Vagina (tissue), 2 donors: ENCODE measurements at regions not wholly inside any gene's neighbourhood (a gene's known extent, or its start where the extent isn't known, plus 50 kb on each side); places are given as distances from the start of the nearest gene placed in this dataset.

Experiments used
- DNase-seq, 2 donors: peaks; one replicate each; pipeline ENCODE4 v3.0.0-alpha.2; 2017; ENCODE audit errors: extremely low spot score in 2 of 2
- H3K27ac ChIP-seq: fragments of 200-600 bp; sonication (generic); one replicate; pipeline ENCODE4 v1.5.1; 2019
- H3K27me3 ChIP-seq: fragments of 200-600 bp; sonication (generic); one replicate; pipeline ENCODE4 v1.5.1; 2019
- H3K36me3 ChIP-seq, 2 donors: fragments of 200-600 bp; sonication (generic); one replicate each; pipeline ENCODE4 v1.5.1; 2017 to 2019
- H3K4me1 ChIP-seq: fragments of 200-600 bp; sonication (generic); one replicate; pipeline ENCODE4 v1.5.1; 2019
- H3K4me3 ChIP-seq, 2 donors: fragments of 200-600 bp; sonication (generic); 1 replicate in 1 of 2; 2 replicates in 1 of 2; pipeline ENCODE4 v1.5.1; 2016 to 2019
- H3K9me3 ChIP-seq: fragments of 200-600 bp; sonication (generic); one replicate; pipeline ENCODE4 v1.5.1; 2019
- POLR2A ChIP-seq, 2 donors: fragments of 450-650 bp; IDR thresholded peaks; one replicate each; pipeline ENCODE4 v1.6.1; 2017; ENCODE audit warnings: antibody characterized with exemption in 2 of 2, mild to moderate bottlenecking in 2 of 2, moderate library complexity in 2 of 2
- POLR2AphosphoS5 ChIP-seq, 2 donors: sonication (generic); formaldehyde crosslinking; IDR thresholded peaks; one replicate each; pipeline ENCODE4 v1.9.0; 2017; ENCODE audit warnings: antibody characterized with exemption in 2 of 2, mild to moderate bottlenecking in 2 of 2, low read depth in 1 of 2; ENCODE audit not compliant: insufficient read depth in 1 of 2
- intact Hi-C: fragments of 100-400 bp; cut with DNase I; formaldehyde crosslinking; loops from one replicate; pipeline ENCODE4 v1.15.1; 2023
- TF ChIP-seq, protein P1 (sequence below), 3 experiments: fragments of 450-650 bp in 2 of 3; fragments of 200-600 bp in 1 of 3; sonication (generic) in 1 of 3; IDR thresholded peaks; one replicate each; pipeline ENCODE4 v1.5.1; 2017 to 2019; ENCODE audit warnings: antibody characterized with exemption in 3 of 3, mild to moderate bottlenecking in 2 of 3, moderate library complexity in 2 of 3

DNA sequence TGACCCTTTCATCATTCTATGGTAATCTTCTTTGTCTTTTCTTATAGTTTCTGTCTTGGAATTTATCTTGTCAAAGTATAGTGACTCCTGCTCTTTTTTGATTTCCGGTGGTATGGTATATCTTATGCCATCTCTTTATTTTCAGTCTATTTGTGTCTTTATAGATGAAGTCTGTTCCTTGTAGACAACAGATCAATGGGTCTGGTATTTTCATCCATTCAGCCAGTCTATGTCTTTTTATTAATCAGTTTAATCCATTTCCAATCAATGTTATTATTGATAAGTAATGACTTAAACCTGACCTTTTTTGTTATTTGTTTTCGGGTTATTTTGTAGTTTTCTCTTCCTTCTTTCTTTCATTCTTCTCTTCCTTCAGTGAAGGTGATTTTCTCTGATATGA lies 495.9 kb upstream of the PCDH9 start:
- no peaks in the 10 kb centered on the region for H3K36me3 ChIP-seq
- no peaks in the 10 kb centered on the region for H3K9me3 ChIP-seq
- no peak overlapping the region for H3K4me3 ChIP-seq
- intact Hi-C loops = no loop called here
- no peak for DNase-seq
- no peak for TF ChIP-seq POLR2A (IDR thresholded peaks at IDR 0.05)
- no peak for TF ChIP-seq POLR2AphosphoS5 (IDR thresholded peaks at IDR 0.05; ENCODE audit: insufficient read depth in 1 of 2, low read depth in 1 of 2)
- TF ChIP-seq, protein P1, sequence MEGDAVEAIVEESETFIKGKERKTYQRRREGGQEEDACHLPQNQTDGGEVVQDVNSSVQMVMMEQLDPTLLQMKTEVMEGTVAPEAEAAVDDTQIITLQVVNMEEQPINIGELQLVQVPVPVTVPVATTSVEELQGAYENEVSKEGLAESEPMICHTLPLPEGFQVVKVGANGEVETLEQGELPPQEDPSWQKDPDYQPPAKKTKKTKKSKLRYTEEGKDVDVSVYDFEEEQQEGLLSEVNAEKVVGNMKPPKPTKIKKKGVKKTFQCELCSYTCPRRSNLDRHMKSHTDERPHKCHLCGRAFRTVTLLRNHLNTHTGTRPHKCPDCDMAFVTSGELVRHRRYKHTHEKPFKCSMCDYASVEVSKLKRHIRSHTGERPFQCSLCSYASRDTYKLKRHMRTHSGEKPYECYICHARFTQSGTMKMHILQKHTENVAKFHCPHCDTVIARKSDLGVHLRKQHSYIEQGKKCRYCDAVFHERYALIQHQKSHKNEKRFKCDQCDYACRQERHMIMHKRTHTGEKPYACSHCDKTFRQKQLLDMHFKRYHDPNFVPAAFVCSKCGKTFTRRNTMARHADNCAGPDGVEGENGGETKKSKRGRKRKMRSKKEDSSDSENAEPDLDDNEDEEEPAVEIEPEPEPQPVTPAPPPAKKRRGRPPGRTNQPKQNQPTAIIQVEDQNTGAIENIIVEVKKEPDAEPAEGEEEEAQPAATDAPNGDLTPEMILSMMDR (IDR thresholded peaks at IDR 0.05) = no peak
- no peaks in the 10 kb centered on the region for H3K4me1 ChIP-seq
- no peaks in the 10 kb centered on the region for H3K27me3 ChIP-seq
- H3K27ac ChIP-seq = no peak overlapping the region

DNA sequence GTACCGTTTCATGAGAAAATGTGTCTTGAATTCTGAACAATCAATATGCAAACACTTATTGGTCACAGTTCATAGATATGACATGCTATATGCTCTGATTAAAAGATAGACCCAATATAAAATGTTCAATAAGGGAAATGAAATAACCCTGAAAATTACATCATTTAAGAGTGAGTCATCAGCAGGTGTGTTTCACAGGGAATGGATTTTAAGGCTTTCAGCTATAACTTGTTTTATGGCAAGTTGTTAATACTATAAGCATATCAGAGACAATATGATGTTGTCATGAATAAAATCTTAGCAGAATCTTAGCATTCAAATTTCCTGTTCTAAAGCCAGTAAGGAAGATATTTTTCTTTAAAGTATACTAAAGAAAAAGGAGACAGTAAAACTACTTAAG lies 483.4 kb upstream of the PCDH9 start:
- Histone ChIP-seq H3K4me1 (no peaks in the 10 kb centered on the region), H3K36me3 (no peaks in the 10 kb centered on the region), H3K27me3 (no peaks in the 10 kb centered on the region), H3K27ac (no peak overlapping the region), H3K4me3 (no peak overlapping the region), H3K9me3 (no peaks in the 10 kb centered on the region)
- DNase-seq = no peak
- intact Hi-C loops = no loop called here
- TF ChIP-seq, protein P1 (IDR thresholded peaks at IDR 0.05) = no peak
- TF ChIP-seq POLR2A (IDR thresholded peaks at IDR 0.05) (no peak), POLR2AphosphoS5 (IDR thresholded peaks at IDR 0.05; ENCODE audit: insufficient read depth in 1 of 2, low read depth in 1 of 2) (no peak)

DNA sequence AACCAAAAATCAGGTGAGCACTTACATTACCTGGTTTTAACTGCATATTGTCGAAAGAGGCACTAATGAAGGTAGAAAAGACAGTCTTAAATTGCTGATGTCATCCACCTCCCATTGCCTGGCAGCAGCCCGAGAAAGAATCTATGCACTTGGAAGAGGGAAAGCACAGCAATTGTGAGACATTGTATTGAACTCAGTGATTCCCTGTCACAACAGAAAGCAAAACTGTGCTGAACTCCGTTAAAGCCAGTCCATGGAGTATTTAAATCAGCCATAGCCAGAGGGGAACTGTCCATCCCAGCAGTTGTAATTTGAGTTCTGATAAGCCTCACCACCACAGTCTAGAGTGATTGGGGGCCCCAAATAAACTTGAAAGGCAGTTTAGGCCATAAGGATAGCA lies 466.6 kb upstream of the PCDH9 start:
- no peaks in the 10 kb centered on the region for H3K36me3 ChIP-seq
- no peak overlapping the region for H3K27ac ChIP-seq
- H3K4me3 ChIP-seq = no peak overlapping the region
- H3K4me1 ChIP-seq = no peaks in the 10 kb centered on the region
- no peaks in the 10 kb centered on the region for H3K9me3 ChIP-seq
- DNase-seq = no peak
- intact Hi-C loops = no loop called here
- no peak for TF ChIP-seq POLR2A (IDR thresholded peaks at IDR 0.05)
- no peak for TF ChIP-seq POLR2AphosphoS5 (IDR thresholded peaks at IDR 0.05; ENCODE audit: insufficient read depth in 1 of 2, low read depth in 1 of 2)
- TF ChIP-seq, protein P1 (IDR thresholded peaks at IDR 0.05) = no peak
- H3K27me3 ChIP-seq = no peaks in the 10 kb centered on the region

DNA sequence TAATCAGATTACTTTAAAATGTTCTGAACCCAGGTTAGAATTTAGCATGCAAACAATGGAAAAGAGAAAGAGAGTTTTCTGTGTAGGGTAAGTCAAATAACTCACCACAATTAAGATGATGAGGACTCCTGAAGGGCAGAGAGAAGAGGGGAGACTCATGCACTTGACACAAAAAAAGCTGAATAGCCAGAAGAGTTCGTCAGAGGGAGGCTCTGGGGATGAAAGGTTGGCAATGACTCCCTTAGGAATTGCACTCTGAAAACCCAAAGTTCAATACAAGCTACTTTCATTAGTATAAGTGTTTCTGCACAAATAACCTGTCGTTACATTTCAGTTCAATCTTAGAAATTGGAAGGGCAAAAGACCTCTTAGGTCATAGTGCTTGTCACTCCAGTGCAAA lies 434.4 kb upstream of the PCDH9 start:
- Histone ChIP-seq H3K36me3 (no peaks in the 10 kb centered on the region), H3K4me1 (no peaks in the 10 kb centered on the region), H3K27ac (no peak overlapping the region), H3K4me3 (no peak overlapping the region), H3K9me3 (no peaks in the 10 kb centered on the region), H3K27me3 (no peaks in the 10 kb centered on the region)
- DNase-seq = no peak
- TF ChIP-seq, protein P1 (IDR thresholded peaks at IDR 0.05) = no peak
- no peak for TF ChIP-seq POLR2A (IDR thresholded peaks at IDR 0.05)
- no peak for TF ChIP-seq POLR2AphosphoS5 (IDR thresholded peaks at IDR 0.05; ENCODE audit: insufficient read depth in 1 of 2, low read depth in 1 of 2)
- intact Hi-C loops = no loop called here

DNA sequence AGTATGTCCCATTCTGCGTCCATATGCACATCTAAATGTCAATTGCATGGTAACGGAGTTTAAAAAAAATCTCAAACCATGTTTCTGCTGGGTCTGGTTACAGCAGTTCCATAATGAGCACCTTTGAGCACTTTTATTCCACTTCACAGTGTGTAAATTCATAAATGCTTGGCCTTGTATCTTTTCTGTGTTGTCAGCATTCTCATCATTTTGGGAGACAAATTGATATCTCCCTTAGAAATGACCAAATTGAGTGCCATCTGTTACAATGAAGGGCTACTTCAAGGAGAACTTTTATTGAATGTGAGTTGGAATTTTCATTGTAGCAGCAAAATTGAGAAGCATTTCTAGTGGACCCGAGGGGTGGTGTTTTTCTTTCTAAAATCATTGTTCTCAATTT lies 432.9 kb upstream of the PCDH9 start:
- Histone ChIP-seq H3K4me1 (no peaks in the 10 kb centered on the region), H3K36me3 (no peaks in the 10 kb centered on the region), H3K27me3 (no peaks in the 10 kb centered on the region), H3K9me3 (no peaks in the 10 kb centered on the region), H3K27ac (no peak overlapping the region), H3K4me3 (no peak overlapping the region)
- intact Hi-C loops = no loop called here
- no peak for DNase-seq
- TF ChIP-seq, protein P1 (IDR thresholded peaks at IDR 0.05) = no peak
- TF ChIP-seq POLR2A (IDR thresholded peaks at IDR 0.05) = no peak
- TF ChIP-seq POLR2AphosphoS5 (IDR thresholded peaks at IDR 0.05; ENCODE audit: insufficient read depth in 1 of 2, low read depth in 1 of 2) = no peak
